GM18519 (cell line): ENCODE measurements at regions not wholly inside any gene's neighbourhood (a gene's known extent, or its start where the extent isn't known, plus 50 kb on each side); places are given as distances from the start of the nearest gene placed in this dataset.

Source experiments
- ATAC-seq: cut with Tn5 transposase; IDR thresholded peaks from one replicate; pipeline ENCODE4 v1.9.1; 2021; ENCODE audit warnings: mild to moderate bottlenecking, moderate library complexity; ENCODE audit not compliant: unreplicated experiment, low FRiP score

GRCh38 chr10:3293581-3294431 lies 121.2 kb upstream of the PITRM1 start:
- no peak for ATAC-seq

GRCh38 chr10:3292636-3293035 lies 120.1 kb upstream of the PITRM1 start:
- ATAC-seq = no peak

DNA sequence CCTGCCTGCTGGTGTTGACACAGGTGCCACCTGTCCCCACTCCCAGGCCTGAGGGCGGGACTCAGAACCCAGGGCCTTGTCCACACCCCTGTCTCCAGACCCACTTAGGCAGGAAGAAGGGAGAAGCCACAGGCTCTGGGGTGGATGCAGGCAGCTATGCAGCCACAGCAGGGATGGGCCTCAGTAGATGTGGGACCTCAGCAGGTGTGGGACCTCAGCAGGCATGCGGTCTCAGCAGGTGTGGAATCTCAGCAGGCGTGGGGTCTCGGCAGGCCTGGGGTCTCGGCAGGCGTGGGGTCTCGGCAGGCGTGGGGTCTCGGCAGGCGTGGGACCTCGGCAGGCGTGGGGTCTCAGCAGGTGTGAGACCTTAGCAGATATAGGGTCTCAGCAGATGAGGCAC lies 118.0 kb upstream of the PITRM1 start:
- no peak for ATAC-seq

- ATAC-seq = no peak
These were observed 115.2 kb upstream of the PITRM1 start for GRCh38 chr10:3287572-3288445.

DNA sequence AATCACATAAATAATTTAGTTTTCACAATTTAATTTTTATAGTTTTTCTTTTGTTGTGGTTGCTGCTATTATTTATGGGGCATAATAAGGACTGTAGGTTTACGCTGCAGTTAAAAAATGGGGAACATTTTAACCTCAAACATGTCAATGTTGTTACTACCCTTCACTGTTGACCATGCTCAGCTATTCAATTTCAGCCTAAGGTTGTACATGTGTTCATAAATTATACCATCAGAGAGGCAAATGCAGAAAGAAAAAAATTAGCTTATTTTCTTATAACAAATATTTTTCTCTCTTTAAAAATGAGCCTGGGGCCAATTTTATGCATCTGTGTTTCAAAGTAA lies 110.1 kb upstream of the PITRM1 start:
- ATAC-seq = no peak

DNA sequence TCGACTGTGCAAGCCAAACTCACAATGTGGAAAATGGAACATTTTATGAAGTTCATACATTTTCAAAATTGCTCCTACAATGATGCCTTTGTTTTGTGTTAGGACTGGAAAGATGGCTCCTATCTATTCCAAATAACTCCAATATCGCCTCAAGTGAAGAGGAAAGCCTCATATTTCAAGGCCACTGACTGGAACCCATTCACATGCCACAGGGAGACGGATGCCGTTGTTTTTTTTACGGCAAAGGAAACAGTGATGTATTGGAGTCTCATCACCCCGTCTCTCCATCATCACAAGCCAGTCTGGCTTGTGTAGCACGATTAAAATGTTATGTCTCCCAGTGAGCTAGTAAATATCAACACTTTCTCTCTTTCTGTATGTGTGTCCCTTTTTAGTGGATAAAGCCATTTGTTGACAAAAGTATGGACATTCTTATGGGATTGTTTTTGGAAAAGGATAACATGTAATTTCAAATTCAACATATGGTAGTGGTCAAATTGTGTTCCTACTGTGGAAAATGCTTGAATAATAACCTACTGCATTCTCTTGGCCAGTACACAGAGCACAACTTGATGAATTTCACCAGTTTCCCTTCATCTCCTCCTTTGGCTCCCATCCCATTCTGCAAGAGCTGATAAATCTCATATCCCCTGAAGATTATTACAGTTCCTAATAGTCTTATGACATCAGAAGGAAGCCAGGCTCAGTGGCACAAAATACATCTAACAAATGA lies 109.5 kb upstream of the PITRM1 start:
- no peak for ATAC-seq

GRCh38 chr10:3278771-3279170 lies 106.2 kb upstream of the PITRM1 start:
- ATAC-seq = no peak

- ATAC-seq = no peak
These were observed 105.0 kb upstream of the PITRM1 start for GRCh38 chr10:3277566-3277965.

GRCh38 chr10:3274414-3274813 lies 101.8 kb upstream of the PITRM1 start:
- ATAC-seq = no peak

DNA sequence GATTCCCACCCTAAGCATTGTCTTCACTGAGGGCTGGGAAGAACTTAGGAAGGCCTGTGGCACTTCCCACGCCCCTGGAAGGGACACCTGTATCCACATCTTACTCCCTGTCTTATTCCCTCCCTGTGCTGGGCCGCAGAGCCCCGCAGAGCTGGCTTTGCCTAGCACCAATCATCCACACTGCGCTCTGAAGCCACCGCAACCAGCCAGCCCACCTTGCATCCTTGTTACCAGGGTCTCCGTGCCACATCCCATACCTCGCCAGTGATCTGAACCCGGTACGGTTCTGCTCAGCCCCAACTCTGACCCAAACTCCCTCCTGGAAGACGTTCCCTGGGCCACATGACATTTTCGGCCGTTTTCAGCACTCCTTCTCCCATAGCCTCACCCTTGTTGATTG lies 101.4 kb upstream of the PITRM1 start:
- ATAC-seq = no peak

- ATAC-seq = no peak
These were observed 99.7 kb upstream of the PITRM1 start for GRCh38 chr10:3272300-3272699.

DNA sequence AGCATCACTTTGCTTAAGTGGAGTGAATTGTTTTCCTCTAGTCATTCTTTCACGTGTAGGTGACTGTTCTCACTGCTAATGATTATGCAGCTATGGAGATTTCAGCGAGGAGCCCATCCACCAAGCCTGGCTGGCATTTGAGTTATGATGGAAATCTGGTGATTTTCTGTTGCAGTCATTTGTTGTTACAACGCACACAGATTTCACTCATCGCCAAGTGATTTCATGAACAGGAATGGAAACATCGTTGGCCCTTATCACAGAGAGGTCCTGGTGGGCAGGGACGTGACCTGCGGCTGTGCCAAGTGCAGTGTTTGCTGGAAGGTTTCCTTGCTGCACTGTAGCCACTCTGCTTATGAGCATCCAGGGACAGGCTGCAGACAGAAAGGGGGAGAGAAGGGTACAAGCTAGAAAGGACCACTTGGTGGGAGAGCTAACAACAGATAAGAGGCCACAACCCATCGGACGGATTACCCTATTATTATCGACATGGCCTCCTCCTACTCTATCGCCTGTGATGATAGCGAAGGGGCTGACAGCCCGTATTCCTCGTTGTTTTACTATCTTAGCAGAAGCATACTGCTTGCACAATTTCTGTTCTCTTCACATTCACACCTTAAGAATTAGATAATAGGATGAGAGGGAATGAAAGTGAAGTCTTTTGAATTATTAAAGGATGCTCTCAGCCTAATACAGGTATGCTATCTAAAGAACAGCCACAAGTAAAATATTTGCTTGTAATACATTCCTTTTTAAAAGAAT lies 99.0 kb upstream of the PITRM1 start:
- ATAC-seq = no peak

GRCh38 chr10:3270577-3271316 lies 98.2 kb upstream of the PITRM1 start:
- no peak for ATAC-seq

GRCh38 chr10:3268025-3268424 lies 95.4 kb upstream of the PITRM1 start:
- ATAC-seq = no peak

DNA sequence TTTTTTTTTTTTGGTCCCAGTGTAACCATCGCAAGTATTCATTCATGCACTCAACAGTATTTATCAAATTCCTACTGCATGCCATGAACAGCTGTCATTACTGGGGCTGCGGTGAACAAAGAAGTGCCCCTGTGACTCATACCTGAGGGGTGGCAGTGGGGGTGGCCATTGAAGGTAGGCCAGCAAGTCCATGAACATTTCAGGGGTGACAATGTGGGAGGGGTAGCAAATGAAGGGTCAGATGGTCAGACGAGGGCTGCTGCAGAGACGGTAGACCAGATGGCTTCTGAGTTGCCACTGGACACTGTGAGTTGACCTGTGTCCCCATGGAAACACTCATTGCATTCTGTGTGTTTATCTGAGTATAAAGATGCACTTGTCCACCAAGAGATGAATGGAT lies 92.5 kb upstream of the PITRM1 start:
- ATAC-seq = no peak

DNA sequence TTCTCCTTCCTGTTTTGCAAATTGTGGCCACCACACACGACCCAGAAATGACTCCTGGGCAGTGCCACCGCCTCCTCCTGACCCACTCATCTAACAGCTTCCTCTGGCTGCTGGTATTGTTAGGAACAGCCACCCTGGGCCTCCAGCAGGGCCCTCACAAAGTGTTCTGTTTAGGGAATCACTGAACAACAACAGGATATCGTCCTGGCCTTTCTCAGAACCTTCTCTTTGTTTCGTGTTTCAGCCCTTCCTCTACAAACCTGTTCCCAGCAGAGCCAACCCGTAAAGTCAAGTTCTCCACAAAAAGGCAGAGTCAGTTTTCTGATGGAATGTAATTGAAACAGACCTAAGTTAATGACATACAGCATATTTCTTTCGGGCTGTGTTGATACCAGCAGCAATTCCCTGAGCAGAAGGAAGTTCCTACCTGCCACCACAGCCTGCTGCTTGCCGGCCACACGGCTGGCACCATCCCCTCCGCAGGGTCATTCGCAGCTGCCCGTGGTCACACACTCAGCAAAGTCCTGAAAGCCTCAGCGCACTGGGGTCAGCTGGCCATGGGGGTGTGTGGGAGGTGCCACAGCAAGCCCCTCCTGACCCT lies 91.7 kb upstream of the PITRM1 start:
- ATAC-seq = no peak

DNA sequence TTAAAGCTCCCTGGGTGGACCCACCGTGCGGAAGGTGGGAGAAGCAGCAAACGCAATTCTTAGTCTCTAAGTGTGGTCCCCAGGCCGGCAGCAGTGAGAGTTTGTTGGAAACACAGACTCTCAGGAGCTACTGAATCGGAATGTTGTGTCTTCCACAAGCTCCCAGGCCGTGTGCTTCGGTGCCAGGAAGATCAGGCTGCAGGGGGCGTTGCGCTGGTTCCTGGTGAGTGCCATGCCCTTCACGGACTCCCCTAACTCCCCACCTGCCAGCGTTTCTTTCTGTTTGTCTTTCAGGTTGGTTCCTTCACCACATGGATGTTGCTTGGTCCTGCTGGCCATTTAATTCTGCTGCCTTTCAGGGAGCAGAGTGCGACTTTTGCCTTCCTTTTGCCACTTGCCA lies 91.2 kb upstream of the PITRM1 start:
- no peak for ATAC-seq

GRCh38 chr10:3263082-3263481 lies 90.5 kb upstream of the PITRM1 start:
- ATAC-seq = no peak

GRCh38 chr10:3261921-3262320 lies 89.3 kb upstream of the PITRM1 start:
- ATAC-seq = no peak
